ENCODE measurements at regions not wholly inside any gene's neighbourhood (a gene's known extent, or its start where the extent isn't known, plus 50 kb on each side); places are given as distances from the start of the nearest gene placed in this dataset.
"Not testable (repeated sequence)": the region's sequence is repeated elsewhere in the genome, so short reads cannot be mapped to it uniquely, and the experiment has no call there.

GRCh38 chr4:66955784-66956183, 589.5 kb downstream of the CENPC start:
- in situ Hi-C loops (cut with HindIII; ENCODE audit: low sequenced_read_pairs), result no loop called here

- in situ Hi-C loops (cut with HindIII; ENCODE audit: low sequenced_read_pairs), result no loop called here
Observed at GRCh38 chr4:66949419-66949818, 595.9 kb downstream of the CENPC start.

- in situ Hi-C loops (cut with HindIII; ENCODE audit: low sequenced_read_pairs), result no loop called here
Observed at GRCh38 chr4:66946761-66947160, 598.5 kb downstream of the CENPC start.

- in situ Hi-C loops (cut with HindIII; ENCODE audit: low sequenced_read_pairs), result no loop called here
Observed at GRCh38 chr4:66943112-66943511, 602.2 kb downstream of the CENPC start.

GRCh38 chr4:66931981-66932380, 613.3 kb downstream of the CENPC start:
- in situ Hi-C loops (cut with HindIII; ENCODE audit: low sequenced_read_pairs), result not testable (repeated sequence)

- in situ Hi-C loops (cut with HindIII; ENCODE audit: low sequenced_read_pairs), result no loop called here
Observed at GRCh38 chr4:66930206-66930605, 615.1 kb downstream of the CENPC start.

GRCh38 chr4:66929748-66930147, 615.6 kb downstream of the CENPC start:
- in situ Hi-C loops (cut with HindIII; ENCODE audit: low sequenced_read_pairs), result no loop called here

GRCh38 chr4:66928881-66929280, 616.4 kb downstream of the CENPC start:
- in situ Hi-C loops (cut with HindIII; ENCODE audit: low sequenced_read_pairs), result not testable (repeated sequence)

GRCh38 chr4:66927937-66928336, 617.4 kb downstream of the CENPC start:
- in situ Hi-C loops (cut with HindIII; ENCODE audit: low sequenced_read_pairs), result no loop called here

GRCh38 chr4:66926687-66927086, 618.6 kb downstream of the CENPC start:
- in situ Hi-C loops (cut with HindIII; ENCODE audit: low sequenced_read_pairs), result no loop called here

GRCh38 chr4:66923081-66923865, 622.0 kb downstream of the CENPC start:
- in situ Hi-C loops (cut with HindIII; ENCODE audit: low sequenced_read_pairs), result no loop called here

GRCh38 chr4:66921433-66921832, 623.9 kb downstream of the CENPC start:
- in situ Hi-C loops (cut with HindIII; ENCODE audit: low sequenced_read_pairs), result no loop called here

- in situ Hi-C loops (cut with HindIII; ENCODE audit: low sequenced_read_pairs), result no loop called here
Observed at GRCh38 chr4:66920514-66920913, 624.8 kb downstream of the CENPC start.

- in situ Hi-C loops (cut with HindIII; ENCODE audit: low sequenced_read_pairs), result no loop called here
Observed at GRCh38 chr4:66911880-66912279, 633.4 kb downstream of the CENPC start.

GRCh38 chr4:66906314-66906713, 639.0 kb downstream of the CENPC start:
- in situ Hi-C loops (cut with HindIII; ENCODE audit: low sequenced_read_pairs), result no loop called here

- in situ Hi-C loops (cut with HindIII; ENCODE audit: low sequenced_read_pairs), result no loop called here
Observed at GRCh38 chr4:66899422-66900065, 645.8 kb downstream of the CENPC start.

GRCh38 chr4:66893807-66894206, 651.5 kb downstream of the CENPC start:
- in situ Hi-C loops (cut with HindIII; ENCODE audit: low sequenced_read_pairs), result no loop called here

- in situ Hi-C loops (cut with HindIII; ENCODE audit: low sequenced_read_pairs), result no loop called here
Observed at GRCh38 chr4:66887061-66887460, 658.2 kb downstream of the CENPC start.

- in situ Hi-C loops (cut with HindIII; ENCODE audit: low sequenced_read_pairs), result no loop called here
Observed at GRCh38 chr4:66885501-66886165, 659.7 kb downstream of the CENPC start.

- in situ Hi-C loops (cut with HindIII; ENCODE audit: low sequenced_read_pairs), result no loop called here
Observed at GRCh38 chr4:66876946-66877345, 668.4 kb downstream of the CENPC start.

- in situ Hi-C loops (cut with HindIII; ENCODE audit: low sequenced_read_pairs), result no loop called here
Observed at GRCh38 chr4:66872661-66873060, 672.6 kb downstream of the CENPC start.

- in situ Hi-C loops (cut with HindIII; ENCODE audit: low sequenced_read_pairs), result no loop called here
Observed at GRCh38 chr4:66863481-66863880, 681.8 kb downstream of the CENPC start.
